Stimulated activated CD4-positive, alpha-beta T cell treated with anti-CD3 and anti-CD28 coated beads, Interleukin-4, amount 100 ng/mL, for 48 hours (primary cell): ENCODE measurements at regions not wholly inside any gene's neighbourhood (a gene's known extent, or its start where the extent isn't known, plus 50 kb on each side); places are given as distances from the start of the nearest gene placed in this dataset.
"Not testable (repeated sequence)": the region's sequence is repeated elsewhere in the genome, so short reads cannot be mapped to it uniquely, and the experiment has no call there.

Experiments used
- DNase-seq, 2 donors: peaks; one replicate each; pipeline ENCODE4 v3.0.0-alpha.2; 2020; ENCODE audit warnings: low read depth in 2 of 2

- DNase-seq: no peak
These were observed 577.8 kb upstream of the SLITRK5 start for GRCh38 chr13:87093399-87093798.

GRCh38 chr13:87094646-87095045 lies 576.5 kb upstream of the SLITRK5 start:
- DNase-seq: no peak

- no peak for DNase-seq
These were observed 570.7 kb upstream of the SLITRK5 start for GRCh38 chr13:87100431-87100830.

GRCh38 chr13:87107651-87108050 lies 563.5 kb upstream of the SLITRK5 start:
- no peak for DNase-seq

- no peak for DNase-seq
These were observed 550.7 kb upstream of the SLITRK5 start for GRCh38 chr13:87120476-87120875.

GRCh38 chr13:87122551-87122950 lies 548.6 kb upstream of the SLITRK5 start:
- no peak for DNase-seq

GRCh38 chr13:87123987-87124784 lies 547.0 kb upstream of the SLITRK5 start:
- DNase-seq: no peak

- no peak for DNase-seq
These were observed 546.4 kb upstream of the SLITRK5 start for GRCh38 chr13:87124785-87125074.

GRCh38 chr13:87128036-87128435 lies 543.1 kb upstream of the SLITRK5 start:
- DNase-seq: no peak

GRCh38 chr13:87128491-87128890 lies 542.7 kb upstream of the SLITRK5 start:
- no peak for DNase-seq

GRCh38 chr13:87129602-87130300 lies 541.4 kb upstream of the SLITRK5 start:
- no peak for DNase-seq

GRCh38 chr13:87130423-87130822 lies 540.7 kb upstream of the SLITRK5 start:
- DNase-seq: no peak

GRCh38 chr13:87131611-87132010 lies 539.6 kb upstream of the SLITRK5 start:
- DNase-seq: no peak

GRCh38 chr13:87138866-87139265 lies 532.3 kb upstream of the SLITRK5 start:
- no peak for DNase-seq

- DNase-seq: no peak
These were observed 524.1 kb upstream of the SLITRK5 start for GRCh38 chr13:87147076-87147475.

- DNase-seq: no peak
These were observed 517.8 kb upstream of the SLITRK5 start for GRCh38 chr13:87153371-87153770.

GRCh38 chr13:87166348-87166747 lies 504.8 kb upstream of the SLITRK5 start:
- no peak for DNase-seq

GRCh38 chr13:87168390-87168789 lies 502.8 kb upstream of the SLITRK5 start:
- DNase-seq: no peak

GRCh38 chr13:87169337-87169736 lies 501.8 kb upstream of the SLITRK5 start:
- no peak for DNase-seq

GRCh38 chr13:87172166-87172835 lies 498.9 kb upstream of the SLITRK5 start:
- DNase-seq: no peak

GRCh38 chr13:87185138-87185537 lies 486.0 kb upstream of the SLITRK5 start:
- DNase-seq: not testable (repeated sequence)

GRCh38 chr13:87186647-87187046 lies 484.5 kb upstream of the SLITRK5 start:
- DNase-seq: not testable (repeated sequence)

GRCh38 chr13:87191485-87191884 lies 479.7 kb upstream of the SLITRK5 start:
- DNase-seq: not testable (repeated sequence)
